Hepatocyte (in vitro differentiated cells): ENCODE measurements at regions not wholly inside any gene's neighbourhood (a gene's known extent, or its start where the extent isn't known, plus 50 kb on each side); places are given as distances from the start of the nearest gene placed in this dataset.

Source experiments
- EZH2 ChIP-seq: fragments of 200-600 bp; sonication (generic); IDR thresholded peaks from 2 replicates; pipeline ENCODE4 v1.6.1; 2016; ENCODE audit warnings: antibody characterized with exemption, mild to moderate bottlenecking, borderline replicate concordance
- TF ChIP-seq, protein P1 (sequence below): fragments of 200-600 bp; sonication (generic); IDR thresholded peaks from 2 replicates; pipeline ENCODE4 v1.5.1; 2016; ENCODE audit warnings: antibody characterized with exemption, mild to moderate bottlenecking; ENCODE audit not compliant: poor library complexity

DNA sequence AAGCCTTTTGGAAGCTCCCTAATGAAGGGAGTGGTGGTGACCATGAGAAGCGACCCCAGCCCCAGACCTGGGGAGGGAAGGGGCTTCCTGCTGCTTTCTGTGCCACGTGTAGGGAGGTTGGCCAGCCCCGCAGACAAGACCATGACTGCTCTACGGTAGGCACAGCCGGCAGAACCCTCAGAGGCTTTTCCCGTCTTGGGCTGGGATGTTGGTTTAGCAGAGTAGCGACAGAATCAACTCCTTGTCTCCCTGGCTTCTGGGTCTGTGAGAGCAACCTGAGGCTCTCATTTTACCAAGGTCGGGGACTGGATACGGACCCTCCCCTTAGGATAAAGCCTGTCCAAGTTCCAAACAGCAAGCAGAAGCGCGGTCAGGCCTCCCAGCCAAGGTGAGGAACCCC is 123.3 kb downstream of the AXIN2 start:
- TF ChIP-seq, protein P1, sequence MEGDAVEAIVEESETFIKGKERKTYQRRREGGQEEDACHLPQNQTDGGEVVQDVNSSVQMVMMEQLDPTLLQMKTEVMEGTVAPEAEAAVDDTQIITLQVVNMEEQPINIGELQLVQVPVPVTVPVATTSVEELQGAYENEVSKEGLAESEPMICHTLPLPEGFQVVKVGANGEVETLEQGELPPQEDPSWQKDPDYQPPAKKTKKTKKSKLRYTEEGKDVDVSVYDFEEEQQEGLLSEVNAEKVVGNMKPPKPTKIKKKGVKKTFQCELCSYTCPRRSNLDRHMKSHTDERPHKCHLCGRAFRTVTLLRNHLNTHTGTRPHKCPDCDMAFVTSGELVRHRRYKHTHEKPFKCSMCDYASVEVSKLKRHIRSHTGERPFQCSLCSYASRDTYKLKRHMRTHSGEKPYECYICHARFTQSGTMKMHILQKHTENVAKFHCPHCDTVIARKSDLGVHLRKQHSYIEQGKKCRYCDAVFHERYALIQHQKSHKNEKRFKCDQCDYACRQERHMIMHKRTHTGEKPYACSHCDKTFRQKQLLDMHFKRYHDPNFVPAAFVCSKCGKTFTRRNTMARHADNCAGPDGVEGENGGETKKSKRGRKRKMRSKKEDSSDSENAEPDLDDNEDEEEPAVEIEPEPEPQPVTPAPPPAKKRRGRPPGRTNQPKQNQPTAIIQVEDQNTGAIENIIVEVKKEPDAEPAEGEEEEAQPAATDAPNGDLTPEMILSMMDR: no peak
- TF ChIP-seq EZH2: no peak
